GM18517 (cell line): ENCODE measurements at regions not wholly inside any gene's neighbourhood (a gene's known extent, or its start where the extent isn't known, plus 50 kb on each side); places are given as distances from the start of the nearest gene placed in this dataset.

ENCODE experiments used
- ATAC-seq: cut with Tn5 transposase; IDR thresholded peaks from one replicate; pipeline ENCODE4 v1.9.1; 2021; ENCODE audit warnings: mild to moderate bottlenecking, moderate library complexity; ENCODE audit not compliant: unreplicated experiment

- ATAC-seq, result no peak
Observed at GRCh38 chr5:5968981-5969380, 409.4 kb downstream of the MED10 start.

- no peak for ATAC-seq
Observed at GRCh38 chr5:5967944-5968343, 410.4 kb downstream of the MED10 start.

- no peak for ATAC-seq
Observed at GRCh38 chr5:5967373-5967772, 411.0 kb downstream of the MED10 start.

GRCh38 chr5:5965132-5965531 is 413.2 kb downstream of the MED10 start:
- no peak for ATAC-seq

- no peak for ATAC-seq
Observed at GRCh38 chr5:5964347-5964746, 414.0 kb downstream of the MED10 start.

GRCh38 chr5:5957737-5958136 is 420.6 kb downstream of the MED10 start:
- no peak for ATAC-seq

GRCh38 chr5:5954275-5954598 is 424.1 kb downstream of the MED10 start:
- no peak for ATAC-seq

- no peak for ATAC-seq
Observed at GRCh38 chr5:5953584-5954274, 424.6 kb downstream of the MED10 start.

GRCh38 chr5:5951953-5952352 is 426.4 kb downstream of the MED10 start:
- ATAC-seq, result no peak

- no peak for ATAC-seq
Observed at GRCh38 chr5:5950658-5951057, 427.7 kb downstream of the MED10 start.

GRCh38 chr5:5941486-5941885 is 436.9 kb downstream of the MED10 start:
- no peak for ATAC-seq

GRCh38 chr5:5939759-5940370 is 438.5 kb downstream of the MED10 start:
- no peak for ATAC-seq

- no peak for ATAC-seq
Observed at GRCh38 chr5:5933651-5934050, 444.7 kb downstream of the MED10 start.

GRCh38 chr5:5932824-5933223 is 445.5 kb downstream of the MED10 start:
- ATAC-seq, result no peak

GRCh38 chr5:5930561-5930960 is 447.8 kb downstream of the MED10 start:
- no peak for ATAC-seq

- ATAC-seq, result no peak
Observed at GRCh38 chr5:5929291-5930020, 448.9 kb downstream of the MED10 start.

GRCh38 chr5:5925191-5925590 is 453.2 kb downstream of the MED10 start:
- no peak for ATAC-seq

GRCh38 chr5:5919411-5919810 is 458.9 kb downstream of the MED10 start:
- no peak for ATAC-seq

GRCh38 chr5:5906778-5907177 is 471.6 kb downstream of the MED10 start:
- ATAC-seq, result no peak

- no peak for ATAC-seq
Observed at GRCh38 chr5:5905186-5905585, 473.2 kb downstream of the MED10 start.

- no peak for ATAC-seq
Observed at GRCh38 chr5:5904113-5904512, 474.2 kb downstream of the MED10 start.
